SKM-1 treated with dmso at 0.1 percent for 144 hours (cell line): ENCODE measurements at regions not wholly inside any gene's neighbourhood (a gene's known extent, or its start where the extent isn't known, plus 50 kb on each side); places are given as distances from the start of the nearest gene placed in this dataset.

Source experiments
- DNase-seq: peaks from one replicate; lab custom pipeline; 2025; ENCODE audit not compliant: unreplicated experiment; lab: John Stamatoyannopoulos, UW

- DNase-seq: no peak
Observed at GRCh38 chr9:16223074-16223871, 647.2 kb downstream of the BNC2 start.

- DNase-seq: no peak
Observed at GRCh38 chr9:16230731-16231130, 639.7 kb downstream of the BNC2 start.

GRCh38 chr9:16236311-16236710 is 634.2 kb downstream of the BNC2 start:
- no peak for DNase-seq

GRCh38 chr9:16236882-16237281 is 633.6 kb downstream of the BNC2 start:
- no peak for DNase-seq

DNA sequence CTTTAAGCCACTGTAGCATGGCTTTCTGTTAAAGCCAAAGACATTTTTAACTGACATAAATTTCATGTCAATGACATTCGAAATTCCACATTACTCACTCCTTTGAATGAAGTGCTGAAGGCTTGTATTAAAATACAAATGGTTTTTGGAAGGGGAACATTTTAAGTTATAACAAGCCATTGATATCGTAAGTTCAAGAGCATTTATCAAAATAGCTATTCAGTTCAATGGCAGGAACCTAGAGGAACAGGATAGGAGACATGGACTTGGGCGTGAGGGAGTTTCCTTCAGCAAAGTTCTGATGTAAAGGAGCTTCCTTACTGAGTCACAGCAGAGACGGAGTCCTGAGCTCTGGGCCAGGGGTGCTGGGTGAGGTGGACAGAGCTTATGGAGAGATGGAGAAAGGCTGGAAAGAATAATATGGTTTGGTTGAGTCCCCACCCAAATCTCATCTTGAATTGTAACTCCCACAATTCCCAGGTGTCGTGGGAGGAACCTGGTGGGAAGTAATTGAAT is 631.8 kb downstream of the BNC2 start:
- no peak for DNase-seq

GRCh38 chr9:16241231-16241630 is 629.2 kb downstream of the BNC2 start:
- no peak for DNase-seq

DNA sequence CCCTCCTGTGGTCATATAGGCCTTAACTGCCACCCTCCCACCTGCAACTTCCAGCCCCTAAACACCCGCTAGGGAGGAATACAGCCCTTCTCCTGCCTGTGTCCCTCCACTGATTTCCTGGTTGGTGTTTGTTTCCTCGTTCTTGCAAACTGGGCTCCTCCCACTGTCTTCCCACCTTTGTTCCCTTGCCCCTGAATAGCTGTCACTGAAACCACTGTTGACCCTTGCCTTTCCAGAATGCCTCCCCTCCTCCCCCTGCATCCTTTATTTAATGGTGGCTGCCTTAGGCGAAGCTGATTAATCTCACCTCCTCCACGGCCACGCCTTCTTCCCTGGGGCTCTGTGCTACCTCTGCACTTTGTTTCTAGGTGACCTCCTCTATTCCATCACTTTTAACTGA is 626.7 kb downstream of the BNC2 start:
- no peak for DNase-seq

- DNase-seq: no peak
Observed at GRCh38 chr9:16245756-16246440, 624.6 kb downstream of the BNC2 start.

GRCh38 chr9:16246785-16247184 is 623.7 kb downstream of the BNC2 start:
- DNase-seq: no peak

DNA sequence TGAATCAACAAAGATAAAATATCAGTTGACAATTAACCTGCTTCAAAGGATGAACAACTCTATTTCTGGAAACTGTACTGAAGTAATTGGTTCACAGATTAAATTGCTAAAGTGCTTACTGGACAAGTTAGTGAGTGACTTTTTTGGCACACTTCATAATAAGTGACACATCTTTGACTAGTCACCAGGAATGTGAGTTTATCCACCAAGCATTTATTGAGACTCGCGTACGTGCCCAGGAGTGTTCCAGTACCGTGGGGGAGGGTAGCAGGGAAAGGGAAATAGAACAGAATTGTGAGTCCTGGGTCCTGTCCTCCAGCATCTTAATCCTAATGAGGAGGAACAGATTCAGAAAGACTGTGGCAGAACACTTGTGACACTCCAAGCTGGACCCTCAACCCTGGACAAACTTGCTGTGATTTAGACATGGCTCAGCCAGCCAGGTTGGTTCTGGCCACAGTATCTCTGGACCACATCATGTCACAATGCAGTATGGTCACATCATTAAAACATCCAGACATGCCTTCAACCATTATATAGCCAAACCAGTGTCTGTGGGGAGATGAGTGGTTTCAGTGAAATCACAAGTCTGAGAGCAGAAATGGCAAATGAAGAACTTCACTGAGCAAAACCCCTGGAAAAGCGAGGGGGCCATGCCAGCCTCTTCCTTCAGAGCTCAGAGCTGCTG is 623.1 kb downstream of the BNC2 start:
- no peak for DNase-seq

- no peak for DNase-seq
Observed at GRCh38 chr9:16248822-16249221, 621.6 kb downstream of the BNC2 start.

- no peak for DNase-seq
Observed at GRCh38 chr9:16252616-16253015, 617.9 kb downstream of the BNC2 start.

- no peak for DNase-seq
Observed at GRCh38 chr9:16254674-16255073, 615.8 kb downstream of the BNC2 start.

DNA sequence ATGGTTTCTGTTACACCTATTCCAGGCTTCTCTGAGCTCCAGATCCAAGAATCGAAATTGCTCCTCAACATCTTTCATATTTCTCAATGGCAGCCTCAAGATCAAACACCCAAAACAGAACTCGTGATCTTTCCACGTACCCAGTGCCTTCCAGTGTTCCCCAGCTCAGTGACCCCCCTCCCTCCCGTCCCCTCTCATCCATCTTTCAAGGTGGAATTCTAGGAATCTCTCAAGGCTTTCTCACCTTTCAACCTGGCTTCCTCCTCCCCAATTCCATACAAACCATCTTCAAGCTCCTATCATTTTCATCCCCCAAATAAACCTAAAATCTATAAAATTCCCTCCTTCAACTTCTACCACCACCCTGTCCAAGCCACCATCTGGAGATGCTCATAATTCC is 615.3 kb downstream of the BNC2 start:
- DNase-seq: no peak

DNA sequence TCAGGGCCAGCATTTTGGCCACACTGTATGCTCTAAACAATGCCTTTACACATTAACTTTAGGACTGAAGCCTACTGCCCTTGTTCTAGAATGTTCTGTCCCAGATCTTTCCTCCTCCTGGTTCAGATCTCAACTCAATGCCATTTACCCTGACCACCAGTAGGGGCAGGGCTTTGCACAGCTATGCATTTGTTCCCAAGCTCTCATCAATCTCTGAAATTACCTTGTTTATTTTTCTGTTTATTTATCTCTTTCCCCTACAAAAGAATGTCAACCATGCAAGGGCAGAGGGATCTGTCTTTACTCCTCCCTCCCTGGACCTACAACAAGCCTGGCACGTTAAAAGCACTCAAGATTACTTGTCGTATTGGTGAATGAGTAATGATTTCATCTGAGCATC is 612.9 kb downstream of the BNC2 start:
- DNase-seq: no peak

DNA sequence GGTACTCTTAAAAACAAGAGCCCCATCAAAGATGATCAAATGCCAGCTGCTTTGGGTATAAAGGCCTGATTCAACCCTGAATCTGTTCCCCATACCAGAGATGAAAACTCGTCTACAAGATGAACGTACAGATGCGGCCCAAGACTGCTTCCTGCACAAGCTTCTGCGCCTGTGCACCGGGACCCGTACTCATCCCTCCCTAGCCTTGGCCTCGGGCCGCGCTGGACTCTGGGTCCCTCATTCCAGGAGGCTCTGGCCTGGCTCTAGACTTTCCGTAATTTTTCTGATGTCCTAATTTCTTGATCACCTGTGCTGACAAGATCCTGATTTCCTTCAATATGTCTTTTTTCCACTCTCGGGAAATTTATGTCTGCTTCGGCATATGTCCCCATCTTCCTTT is 612.3 kb downstream of the BNC2 start:
- no peak for DNase-seq

DNA sequence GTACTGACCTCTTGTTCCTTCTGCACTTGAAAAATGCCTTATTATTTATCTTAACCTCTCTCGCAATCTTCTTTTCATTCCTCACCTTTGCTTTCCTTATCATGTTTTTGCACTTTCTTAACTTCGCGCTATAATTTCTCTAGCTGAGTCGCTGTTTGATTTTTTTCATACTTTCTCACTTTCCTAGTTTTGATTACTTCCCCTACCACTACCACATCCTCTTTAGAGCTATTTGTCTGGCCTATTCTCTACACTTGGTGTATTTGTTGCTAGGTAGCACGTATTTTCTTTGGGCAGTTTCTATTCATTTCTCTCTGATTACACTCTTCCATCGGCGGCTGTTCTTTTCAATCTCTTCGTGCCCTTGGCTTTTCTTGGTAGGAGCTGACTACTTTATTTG is 611.8 kb downstream of the BNC2 start:
- peak; percentile 30 for DNase-seq

GRCh38 chr9:16262477-16263261 is 607.8 kb downstream of the BNC2 start:
- DNase-seq: no peak

DNA sequence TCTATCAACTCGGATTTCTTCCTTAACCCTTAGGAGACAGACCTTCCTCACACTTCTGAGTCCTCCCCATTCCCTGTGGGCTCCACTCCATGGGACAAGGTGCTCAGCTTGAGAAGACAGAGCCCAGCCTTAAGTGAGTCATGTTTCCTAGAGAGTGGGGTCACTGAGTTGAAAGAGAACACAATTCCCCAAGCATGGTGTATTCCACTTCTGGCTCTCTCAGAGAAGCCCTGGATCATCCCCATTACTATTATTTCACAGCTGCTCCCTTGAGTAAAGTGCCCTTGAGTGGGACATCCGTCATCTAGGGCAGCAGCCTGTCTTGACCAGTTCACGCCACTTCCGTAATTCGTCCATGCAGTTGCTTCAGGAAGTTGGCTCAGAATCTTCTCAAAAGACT is 604.8 kb downstream of the BNC2 start:
- DNase-seq: no peak

DNA sequence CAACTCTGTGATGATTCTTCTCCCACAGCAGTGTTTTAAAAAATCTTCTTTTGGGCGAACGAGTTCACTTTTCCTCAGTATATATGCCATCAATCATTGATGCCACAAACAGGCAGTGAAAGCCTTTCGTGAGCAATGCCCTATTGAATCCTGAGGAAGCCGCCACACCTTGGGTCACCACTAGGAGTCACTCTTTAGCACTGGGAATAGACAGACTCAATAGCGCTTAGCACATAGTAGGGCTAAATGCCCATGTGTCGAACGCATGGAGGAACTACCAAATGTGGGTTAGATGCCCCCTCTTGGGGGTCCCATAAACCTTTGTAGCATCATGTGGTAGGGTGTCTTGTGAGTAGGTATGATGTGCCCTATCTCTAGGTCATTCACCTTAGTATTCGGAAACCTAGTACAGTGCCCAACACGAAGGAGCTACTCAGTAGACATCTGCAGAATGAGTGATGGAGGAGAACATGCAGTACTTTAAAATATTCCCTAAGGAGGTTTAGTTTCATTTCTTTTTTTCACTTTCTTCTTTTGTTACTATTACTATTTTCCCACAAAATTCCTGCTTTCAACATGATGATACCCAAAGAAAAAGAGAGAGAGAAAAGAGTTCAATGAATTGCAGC is 603.7 kb downstream of the BNC2 start:
- no peak for DNase-seq
